Endothelial cell (in vitro differentiated cells): ENCODE measurements at regions not wholly inside any gene's neighbourhood (a gene's known extent, or its start where the extent isn't known, plus 50 kb on each side); places are given as distances from the start of the nearest gene placed in this dataset.

Source experiments
- DNase-seq: peaks from one replicate; pipeline ENCODE4 v3.0.0; 2021; ENCODE audit warnings: low spot score
- H3K27ac Mint-ChIP-seq: one replicate; pipeline ENCODE4 v1.8.0; 2021; ENCODE audit warnings: mixed read lengths, inconsistent platforms; ENCODE audit not compliant: unreplicated experiment
- H3K27me3 Mint-ChIP-seq: one replicate; pipeline ENCODE4 v1.8.0; 2021; ENCODE audit warnings: mild to moderate bottlenecking, moderate library complexity, mixed read lengths, inconsistent platforms; ENCODE audit not compliant: unreplicated experiment
- H3K36me3 Mint-ChIP-seq: one replicate; pipeline ENCODE4 v1.8.0; 2021; ENCODE audit warnings: mild to moderate bottlenecking, low read depth, mixed read lengths, inconsistent platforms; ENCODE audit not compliant: unreplicated experiment
- H3K4me1 Mint-ChIP-seq: one replicate; pipeline ENCODE4 v1.8.0; 2021; ENCODE audit warnings: mild to moderate bottlenecking, mixed read lengths, inconsistent platforms; ENCODE audit not compliant: unreplicated experiment
- H3K4me3 Mint-ChIP-seq: one replicate; pipeline ENCODE4 v1.8.0; 2021; ENCODE audit warnings: mild to moderate bottlenecking, mixed read lengths, inconsistent platforms; ENCODE audit not compliant: unreplicated experiment
- H3K9me3 Mint-ChIP-seq: one replicate; pipeline ENCODE4 v1.8.0; 2021; ENCODE audit warnings: mixed read lengths, inconsistent platforms; ENCODE audit not compliant: unreplicated experiment
- TF ChIP-seq, protein P1 (sequence below): fragments of 200-600 bp; sonication (generic); IDR thresholded peaks from one replicate; pipeline ENCODE4 v1.5.0; 2021; ENCODE audit warnings: antibody characterized with exemption; ENCODE audit not compliant: unreplicated experiment

DNA sequence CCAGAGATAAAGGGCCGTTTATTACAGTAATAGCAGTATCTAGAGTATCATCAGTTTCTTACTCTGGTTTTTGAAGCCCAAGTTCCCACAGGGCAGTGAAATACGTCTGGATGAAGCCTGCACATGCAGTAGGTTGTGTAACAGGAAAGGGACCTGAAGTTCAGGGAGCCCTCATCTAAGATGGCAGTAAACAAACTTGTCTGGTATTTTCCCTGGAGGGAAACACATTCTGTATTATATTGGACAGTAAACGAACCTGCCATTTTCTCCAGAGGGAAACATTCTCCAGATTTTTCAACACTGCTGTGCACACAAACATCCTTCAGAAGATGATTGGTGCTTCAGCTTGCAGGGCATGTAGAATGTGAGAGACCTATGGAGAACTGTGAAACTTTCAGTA lies 189.9 kb downstream of the TFEC start:
- H3K27ac Mint-ChIP-seq, result no peak overlapping the region
- DNase-seq, result no peak

DNA sequence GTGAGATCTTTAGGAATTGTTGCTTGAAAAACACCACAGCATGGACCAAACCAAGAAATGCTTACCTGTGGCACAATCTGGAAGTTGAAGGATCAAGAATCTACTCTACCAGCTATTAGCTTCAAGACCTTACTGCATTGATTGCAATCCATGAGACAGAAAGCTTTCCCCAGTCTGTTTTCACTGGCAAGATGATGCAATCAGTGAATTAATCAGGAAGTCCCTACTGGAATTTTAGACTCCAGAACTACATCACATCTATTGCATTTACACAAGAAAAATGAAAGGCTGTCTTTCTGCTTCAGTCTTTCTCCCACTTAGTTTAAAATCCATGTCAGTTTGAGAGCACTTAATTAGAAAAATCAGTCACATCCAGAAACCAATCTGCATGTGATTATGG lies 191.7 kb downstream of the TFEC start:
- no peak for DNase-seq
- H3K27me3 Mint-ChIP-seq, result no peaks in the 10 kb centered on the region
- H3K9me3 Mint-ChIP-seq, result no peaks in the 10 kb centered on the region
- TF ChIP-seq, protein P1, sequence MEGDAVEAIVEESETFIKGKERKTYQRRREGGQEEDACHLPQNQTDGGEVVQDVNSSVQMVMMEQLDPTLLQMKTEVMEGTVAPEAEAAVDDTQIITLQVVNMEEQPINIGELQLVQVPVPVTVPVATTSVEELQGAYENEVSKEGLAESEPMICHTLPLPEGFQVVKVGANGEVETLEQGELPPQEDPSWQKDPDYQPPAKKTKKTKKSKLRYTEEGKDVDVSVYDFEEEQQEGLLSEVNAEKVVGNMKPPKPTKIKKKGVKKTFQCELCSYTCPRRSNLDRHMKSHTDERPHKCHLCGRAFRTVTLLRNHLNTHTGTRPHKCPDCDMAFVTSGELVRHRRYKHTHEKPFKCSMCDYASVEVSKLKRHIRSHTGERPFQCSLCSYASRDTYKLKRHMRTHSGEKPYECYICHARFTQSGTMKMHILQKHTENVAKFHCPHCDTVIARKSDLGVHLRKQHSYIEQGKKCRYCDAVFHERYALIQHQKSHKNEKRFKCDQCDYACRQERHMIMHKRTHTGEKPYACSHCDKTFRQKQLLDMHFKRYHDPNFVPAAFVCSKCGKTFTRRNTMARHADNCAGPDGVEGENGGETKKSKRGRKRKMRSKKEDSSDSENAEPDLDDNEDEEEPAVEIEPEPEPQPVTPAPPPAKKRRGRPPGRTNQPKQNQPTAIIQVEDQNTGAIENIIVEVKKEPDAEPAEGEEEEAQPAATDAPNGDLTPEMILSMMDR, result no peak
- H3K36me3 Mint-ChIP-seq, result no peaks in the 10 kb centered on the region
- no peak overlapping the region for H3K4me3 Mint-ChIP-seq
- no peak overlapping the region for H3K27ac Mint-ChIP-seq
- H3K4me1 Mint-ChIP-seq, result no peaks in the 10 kb centered on the region

More for the DNA sequence above, 189.9 kb downstream of the TFEC start:
- Mint-ChIP-seq H3K27me3 (no peaks in the 10 kb centered on the region), H3K4me1 (no peaks in the 10 kb centered on the region), H3K36me3 (no peaks in the 10 kb centered on the region), H3K4me3 (no peak overlapping the region), H3K9me3 (no peaks in the 10 kb centered on the region)
- TF ChIP-seq, protein P1, result no peak

DNA sequence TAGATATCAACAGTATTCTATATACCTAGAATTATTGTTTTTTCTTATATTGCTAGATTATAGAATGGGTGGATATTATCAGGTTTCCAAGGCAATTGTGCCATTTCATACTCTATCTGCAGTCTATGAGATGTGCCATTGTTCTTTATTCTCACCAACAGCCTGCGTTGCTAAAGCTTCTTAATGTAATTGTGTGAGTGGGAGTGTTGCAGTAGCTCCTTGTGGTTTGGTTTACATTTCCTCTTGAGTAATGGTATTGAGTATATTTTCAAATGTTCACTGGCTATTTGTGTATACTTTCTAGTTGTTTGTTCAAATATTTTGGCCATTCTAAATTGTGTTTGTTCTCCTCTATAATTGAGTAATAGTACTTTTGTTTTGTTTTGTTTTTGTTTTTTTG lies 199.2 kb downstream of the TFEC start:
- no peaks in the 10 kb centered on the region for H3K36me3 Mint-ChIP-seq
- H3K9me3 Mint-ChIP-seq, result no peaks in the 10 kb centered on the region
- TF ChIP-seq, protein P1, result no peak
- no peaks in the 10 kb centered on the region for H3K4me1 Mint-ChIP-seq
- no peak overlapping the region for H3K27ac Mint-ChIP-seq
- no peak for DNase-seq
- H3K4me3 Mint-ChIP-seq, result no peak overlapping the region
- H3K27me3 Mint-ChIP-seq, result no peaks in the 10 kb centered on the region

DNA sequence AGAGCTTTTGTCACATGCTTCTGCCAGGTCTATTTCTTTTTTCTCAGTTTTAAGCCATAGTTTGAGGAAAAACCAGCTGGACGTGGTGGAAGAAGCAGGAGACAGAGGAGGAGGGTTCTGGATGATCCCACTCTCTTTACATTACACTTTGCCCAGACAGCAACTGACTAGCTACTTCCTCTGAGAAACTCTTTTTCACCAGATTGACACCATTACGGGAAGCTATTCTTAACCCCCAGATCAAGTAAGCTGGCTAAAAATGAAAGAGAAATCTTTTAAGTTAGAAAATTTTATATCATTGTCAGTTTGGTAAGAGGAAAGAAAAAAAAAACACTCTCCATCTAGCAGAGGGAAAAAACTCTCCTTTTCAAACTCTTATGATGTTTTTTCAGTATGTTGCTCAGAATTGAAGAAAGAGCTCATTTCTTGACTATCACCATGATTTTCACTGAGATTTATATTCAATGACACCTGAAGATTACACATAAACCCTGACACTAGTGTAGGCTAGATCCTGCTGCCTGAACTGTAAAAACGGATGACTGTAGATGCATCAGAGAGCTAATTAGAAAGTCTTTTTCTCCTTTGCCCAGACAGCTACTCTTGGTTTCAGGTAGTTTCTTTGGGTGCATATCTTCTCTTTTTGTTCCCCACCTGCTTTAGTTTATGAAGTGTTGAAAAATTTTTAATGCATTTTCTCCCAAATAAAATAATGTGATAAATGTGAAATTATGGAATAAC lies 203.1 kb downstream of the TFEC start:
- Mint-ChIP-seq H3K4me3 (no peak overlapping the region), H3K9me3 (no peaks in the 10 kb centered on the region), H3K4me1 (no peaks in the 10 kb centered on the region), H3K36me3 (no peaks in the 10 kb centered on the region), H3K27me3 (no peaks in the 10 kb centered on the region), H3K27ac (no peak overlapping the region)
- TF ChIP-seq, protein P1, result no peak
- DNase-seq, result no peak

DNA sequence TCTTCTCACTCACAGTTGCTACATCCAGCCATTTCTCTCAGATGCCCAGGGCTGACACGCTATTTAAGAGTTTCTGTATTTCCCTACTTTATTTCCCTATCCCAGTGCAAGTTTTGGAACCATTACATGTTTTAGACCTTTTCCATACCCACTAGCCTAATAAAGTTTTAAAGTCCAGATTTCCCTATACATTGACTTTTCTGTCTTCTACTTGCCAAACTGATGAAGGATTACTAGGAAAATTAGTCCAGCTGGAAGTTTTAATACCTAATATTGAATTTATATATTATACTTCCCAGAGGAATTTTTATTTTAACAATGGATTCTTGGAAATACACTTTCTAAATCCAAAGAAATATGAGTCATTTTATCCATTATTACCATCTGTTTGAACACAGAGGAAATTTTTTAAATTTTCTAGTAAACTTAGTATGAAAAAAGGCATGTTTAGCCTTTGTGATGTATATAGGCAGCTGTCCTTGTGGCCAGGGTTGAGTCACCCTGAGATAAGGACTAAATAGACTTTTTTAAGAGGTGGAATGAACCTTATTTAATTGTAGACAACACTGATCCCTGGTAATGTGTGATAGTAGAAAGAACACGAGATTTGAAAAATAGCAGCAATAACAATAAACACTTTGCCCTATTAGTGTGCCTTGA lies 205.0 kb downstream of the TFEC start:
- Mint-ChIP-seq H3K4me3 (no peak overlapping the region), H3K27ac (no peak overlapping the region), H3K36me3 (no peaks in the 10 kb centered on the region), H3K4me1 (no peaks in the 10 kb centered on the region), H3K9me3 (no peaks in the 10 kb centered on the region), H3K27me3 (no peaks in the 10 kb centered on the region)
- no peak for DNase-seq
- TF ChIP-seq, protein P1, result no peak
